ENCODE measurements at regions not wholly inside any gene's neighbourhood (a gene's known extent, or its start where the extent isn't known, plus 50 kb on each side); places are given as distances from the start of the nearest gene placed in this dataset.

GRCh38 chr1:201660931-201661822 is 122.2 kb downstream of the NAV1 start:
- H3K36me3 ChIP-seq = no peaks in the 10 kb centered on the region
- H3K4me1 ChIP-seq = no peaks in the 10 kb centered on the region
- intact Hi-C loops (cut with DNase I) = no loop called here
- no peak for DNase-seq
- H3K27me3 ChIP-seq = no peaks in the 10 kb centered on the region
- no peak for TF ChIP-seq CTCF (IDR thresholded peaks at IDR 0.05)
- no peak overlapping the region for H3K4me3 ChIP-seq
- no peaks in the 10 kb centered on the region for H3K9me3 ChIP-seq
- H3K27ac ChIP-seq = no peak overlapping the region
- ATAC-seq = no peak

- H3K4me3 ChIP-seq = no peak overlapping the region
- no peaks in the 10 kb centered on the region for H3K9me3 ChIP-seq
- H3K27me3 ChIP-seq = no peaks in the 10 kb centered on the region
- no peak for DNase-seq
- intact Hi-C loops (cut with DNase I) = no loop called here
- no peaks in the 10 kb centered on the region for H3K4me1 ChIP-seq
- no peak for TF ChIP-seq CTCF (IDR thresholded peaks at IDR 0.05)
- ATAC-seq = no peak
- H3K27ac ChIP-seq = no peak overlapping the region
- H3K36me3 ChIP-seq = no peaks in the 10 kb centered on the region
These were observed 123.0 kb downstream of the NAV1 start for GRCh38 chr1:201661823-201662359.

- TF ChIP-seq CTCF (IDR thresholded peaks at IDR 0.05) = no peak
- H3K27ac ChIP-seq = no peak overlapping the region
- intact Hi-C loops (cut with DNase I) = no loop called here
These were observed 123.7 kb downstream of the NAV1 start for GRCh38 chr1:201662646-201663045.

GRCh38 chr1:201663491-201664113 is 124.7 kb downstream of the NAV1 start:
- H3K4me3 ChIP-seq = no peak overlapping the region
- ATAC-seq = no peak
- H3K4me1 ChIP-seq = no peaks in the 10 kb centered on the region
- no peaks in the 10 kb centered on the region for H3K36me3 ChIP-seq
- TF ChIP-seq CTCF (IDR thresholded peaks at IDR 0.05) = no peak
- no peaks in the 10 kb centered on the region for H3K27me3 ChIP-seq
- H3K9me3 ChIP-seq = no peaks in the 10 kb centered on the region
- H3K27ac ChIP-seq = no peak overlapping the region
- intact Hi-C loops (cut with DNase I) = no loop called here
- no peak for DNase-seq

More at GRCh38 chr1:201662646-201663045, 123.7 kb downstream of the NAV1 start:
- Histone ChIP-seq H3K36me3 (no peaks in the 10 kb centered on the region), H3K9me3 (no peaks in the 10 kb centered on the region), H3K4me1 (no peaks in the 10 kb centered on the region), H3K27me3 (no peaks in the 10 kb centered on the region), H3K4me3 (no peak overlapping the region)
- no peak for DNase-seq
- no peak for ATAC-seq

- Histone ChIP-seq H3K36me3 (no peaks in the 10 kb centered on the region), H3K9me3 (no peaks in the 10 kb centered on the region), H3K27ac (no peak overlapping the region), H3K27me3 (no peaks in the 10 kb centered on the region), H3K4me3 (no peak overlapping the region), H3K4me1 (no peaks in the 10 kb centered on the region)
- intact Hi-C loops (cut with DNase I) = no loop called here
- ATAC-seq (no peak), DNase-seq (no peak)
- TF ChIP-seq CTCF (IDR thresholded peaks at IDR 0.05) = no peak
These were observed 126.1 kb downstream of the NAV1 start for GRCh38 chr1:201665036-201665435.

Data from left lung (tissue), 4 donors.